ENCODE measurements at regions not wholly inside any gene's neighbourhood (a gene's known extent, or its start where the extent isn't known, plus 50 kb on each side); places are given as distances from the start of the nearest gene placed in this dataset.
"Not testable (repeated sequence)": the region's sequence is repeated elsewhere in the genome, so short reads cannot be mapped to it uniquely, and the experiment has no call there.

DNA sequence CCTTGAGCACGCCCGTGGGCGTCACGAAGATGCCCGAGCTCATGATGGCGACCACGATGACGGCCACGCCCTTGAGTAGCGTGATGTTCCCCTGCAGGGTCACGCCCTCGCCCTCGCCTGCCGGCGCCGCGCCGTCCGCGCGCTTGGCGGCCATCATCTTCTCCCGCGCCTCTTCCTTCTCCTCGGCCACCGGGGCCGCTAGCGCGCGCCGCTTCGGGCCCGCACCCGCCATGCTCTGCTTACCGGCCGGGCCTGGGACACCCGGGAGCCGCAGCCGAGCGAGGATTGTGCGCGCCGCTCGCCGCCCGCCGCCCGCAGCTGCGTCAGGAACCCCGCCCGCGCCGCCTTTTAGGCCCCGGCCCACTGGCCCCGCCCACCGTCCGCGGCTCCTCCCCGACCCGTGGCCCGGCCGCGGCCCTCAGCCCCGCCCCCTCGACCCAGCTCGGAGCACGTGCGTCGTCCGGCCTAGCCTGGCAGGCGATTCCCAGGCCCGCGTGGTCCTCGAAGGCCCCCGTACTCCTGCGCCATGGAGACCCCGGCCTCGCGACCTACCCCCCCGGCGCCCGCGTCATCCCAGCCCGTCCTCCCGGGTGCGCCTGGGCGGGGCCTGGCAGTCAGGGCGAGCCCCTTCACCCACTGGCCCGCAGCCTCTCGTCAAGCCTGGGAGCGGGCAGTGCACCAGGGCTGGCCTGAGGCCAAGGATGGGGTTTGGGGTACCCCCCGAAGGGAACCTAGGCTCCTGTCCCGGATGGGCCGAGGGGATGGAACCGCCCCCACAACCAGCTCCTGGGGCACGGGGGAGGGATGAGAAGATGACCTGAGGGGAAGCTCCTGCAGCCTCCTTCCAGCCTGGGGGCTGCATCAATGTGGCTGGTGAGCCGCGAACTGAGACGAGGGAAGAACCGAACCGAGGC is 79.0 kb upstream of the METTL9 start:
- H3K9me3 ChIP-seq (ENCODE audit: control insufficient read depth, low read length): not testable (repeated sequence)
- peak overlapping the region; percentile 85 for H3K4me3 ChIP-seq (ENCODE audit: low read length)
- peak; percentile 98 for DNase-seq (ENCODE audit: low read depth)

GRCh38 chr16:21521048-21521389 is 78.4 kb upstream of the METTL9 start:
- not testable (repeated sequence) for H3K4me3 ChIP-seq (ENCODE audit: low read length); DNase-seq (ENCODE audit: low read depth); H3K36me3 ChIP-seq (ENCODE audit: control insufficient read depth, insufficient read depth, low read length, severe bottlenecking); H3K9me3 ChIP-seq (ENCODE audit: control insufficient read depth, low read length); H3K27me3 ChIP-seq (replicated peaks; ENCODE audit: control insufficient read depth, insufficient read depth, low read length)
- H3K4me1 ChIP-seq (ENCODE audit: control insufficient read depth, insufficient read depth, low read length): peaks cover 26% of the 10 kb centered on the region
- H3K9ac ChIP-seq (ENCODE audit: low read length): peak overlapping the region; percentile 57

More for the DNA sequence above, 79.0 kb upstream of the METTL9 start:
- peak overlapping the region; percentile 85 for H3K9ac ChIP-seq (ENCODE audit: low read length)
- not testable (repeated sequence) for H3K27me3 ChIP-seq (replicated peaks; ENCODE audit: control insufficient read depth, insufficient read depth, low read length); H3K36me3 ChIP-seq (ENCODE audit: control insufficient read depth, insufficient read depth, low read length, severe bottlenecking)
- H3K4me1 ChIP-seq (ENCODE audit: control insufficient read depth, insufficient read depth, low read length): peaks cover 26% of the 10 kb centered on the region

DNA sequence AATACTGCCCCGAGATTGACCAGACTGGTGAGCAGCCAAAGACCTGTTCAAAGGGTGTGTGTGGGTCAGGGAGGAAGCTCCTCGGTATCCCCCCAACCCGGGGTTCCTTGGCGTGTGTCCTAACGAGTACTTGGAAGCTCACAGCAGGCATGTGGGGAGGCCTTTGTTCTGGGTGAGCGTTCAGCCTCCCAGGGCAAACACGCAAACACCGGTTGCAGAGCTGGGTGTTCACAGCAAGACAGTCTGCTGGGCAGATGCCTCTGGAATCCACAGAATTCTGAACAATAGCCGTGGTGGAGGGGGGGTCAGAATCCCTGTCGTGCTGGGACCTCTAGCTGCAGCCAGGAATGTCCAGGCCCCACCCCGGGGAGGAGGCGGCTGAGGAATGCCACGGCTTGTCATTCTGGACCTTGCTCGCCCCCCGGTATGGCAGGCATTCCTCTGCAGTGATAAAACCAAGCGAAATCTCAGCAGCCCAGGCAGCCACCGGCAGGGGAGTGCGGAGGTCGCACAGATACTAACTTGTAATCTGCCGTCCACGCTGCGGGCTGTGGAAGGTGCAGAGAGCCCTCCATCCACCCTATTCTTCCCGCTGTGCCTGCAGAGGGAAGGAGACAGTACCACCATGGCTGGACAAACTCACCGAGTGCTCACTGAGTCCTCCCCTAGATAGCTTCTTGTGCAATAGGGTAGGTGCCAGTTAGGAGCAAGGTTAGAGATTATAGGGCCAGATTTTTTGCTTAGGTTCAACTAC is 77.8 kb upstream of the METTL9 start:
- Histone ChIP-seq H3K4me3 (ENCODE audit: low read length) (peak overlapping the region; percentile 68), H3K9ac (ENCODE audit: low read length) (peak overlapping the region; percentile 76), H3K4me1 (ENCODE audit: control insufficient read depth, insufficient read depth, low read length) (peaks cover 24% of the 10 kb centered on the region)
- H3K36me3 ChIP-seq (ENCODE audit: control insufficient read depth, insufficient read depth, low read length, severe bottlenecking); H3K9me3 ChIP-seq (ENCODE audit: control insufficient read depth, low read length); H3K27me3 ChIP-seq (replicated peaks; ENCODE audit: control insufficient read depth, insufficient read depth, low read length): not testable (repeated sequence)
- DNase-seq (ENCODE audit: low read depth): peak; percentile 57

GRCh38 chr16:21522846-21523245 is 76.5 kb upstream of the METTL9 start:
- not testable (repeated sequence) for DNase-seq (ENCODE audit: low read depth)

DNA sequence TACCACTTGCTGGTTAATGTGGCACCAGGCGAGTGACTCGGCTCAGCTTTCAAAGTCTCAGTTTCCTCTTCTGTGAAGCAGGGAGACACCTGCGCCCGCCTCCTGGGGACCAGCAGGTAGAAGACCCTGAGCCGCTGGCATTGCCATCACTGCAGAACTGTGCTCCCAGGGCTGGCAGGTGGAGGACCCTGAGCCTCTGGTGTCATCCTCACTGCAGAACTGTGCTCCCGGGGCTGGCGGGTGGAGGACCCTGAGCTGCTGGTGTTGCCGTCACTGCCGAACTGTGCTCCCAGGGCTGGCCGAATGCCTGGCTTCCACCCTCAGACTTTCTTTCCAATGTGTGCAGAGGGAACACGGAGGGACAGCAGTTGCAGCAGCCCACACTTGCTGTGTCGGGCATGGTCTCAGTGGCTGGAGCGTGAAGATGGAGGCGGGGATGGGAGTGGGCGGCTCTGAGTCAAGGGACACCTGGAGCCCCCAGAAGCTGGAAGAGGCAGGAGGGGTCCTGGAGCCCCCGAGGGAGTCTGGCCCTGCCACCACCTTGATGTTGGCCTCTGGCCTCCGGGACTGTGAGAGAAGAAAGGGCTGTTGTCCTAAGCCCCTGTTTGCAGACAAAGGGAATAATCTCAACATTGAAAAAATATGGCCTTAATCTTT is 75.8 kb upstream of the METTL9 start:
- no peaks in the 10 kb centered on the region for H3K27me3 ChIP-seq (replicated peaks; ENCODE audit: control insufficient read depth, insufficient read depth, low read length)
- no peaks in the 10 kb centered on the region for H3K9me3 ChIP-seq (ENCODE audit: control insufficient read depth, low read length)
- no peak overlapping the region for H3K4me3 ChIP-seq (ENCODE audit: low read length)
- H3K36me3 ChIP-seq (ENCODE audit: control insufficient read depth, insufficient read depth, low read length, severe bottlenecking): no peaks in the 10 kb centered on the region
- no peak overlapping the region for H3K9ac ChIP-seq (ENCODE audit: low read length)
- peaks cover 19% of the 10 kb centered on the region for H3K4me1 ChIP-seq (ENCODE audit: control insufficient read depth, insufficient read depth, low read length)
- DNase-seq (ENCODE audit: low read depth): no peak

More at GRCh38 chr16:21522846-21523245, 76.5 kb upstream of the METTL9 start:
- not testable (repeated sequence) for H3K9ac ChIP-seq (ENCODE audit: low read length); H3K9me3 ChIP-seq (ENCODE audit: control insufficient read depth, low read length); H3K4me3 ChIP-seq (ENCODE audit: low read length); H3K27me3 ChIP-seq (replicated peaks; ENCODE audit: control insufficient read depth, insufficient read depth, low read length); H3K36me3 ChIP-seq (ENCODE audit: control insufficient read depth, insufficient read depth, low read length, severe bottlenecking)
- peaks cover 22% of the 10 kb centered on the region for H3K4me1 ChIP-seq (ENCODE audit: control insufficient read depth, insufficient read depth, low read length)

DNA sequence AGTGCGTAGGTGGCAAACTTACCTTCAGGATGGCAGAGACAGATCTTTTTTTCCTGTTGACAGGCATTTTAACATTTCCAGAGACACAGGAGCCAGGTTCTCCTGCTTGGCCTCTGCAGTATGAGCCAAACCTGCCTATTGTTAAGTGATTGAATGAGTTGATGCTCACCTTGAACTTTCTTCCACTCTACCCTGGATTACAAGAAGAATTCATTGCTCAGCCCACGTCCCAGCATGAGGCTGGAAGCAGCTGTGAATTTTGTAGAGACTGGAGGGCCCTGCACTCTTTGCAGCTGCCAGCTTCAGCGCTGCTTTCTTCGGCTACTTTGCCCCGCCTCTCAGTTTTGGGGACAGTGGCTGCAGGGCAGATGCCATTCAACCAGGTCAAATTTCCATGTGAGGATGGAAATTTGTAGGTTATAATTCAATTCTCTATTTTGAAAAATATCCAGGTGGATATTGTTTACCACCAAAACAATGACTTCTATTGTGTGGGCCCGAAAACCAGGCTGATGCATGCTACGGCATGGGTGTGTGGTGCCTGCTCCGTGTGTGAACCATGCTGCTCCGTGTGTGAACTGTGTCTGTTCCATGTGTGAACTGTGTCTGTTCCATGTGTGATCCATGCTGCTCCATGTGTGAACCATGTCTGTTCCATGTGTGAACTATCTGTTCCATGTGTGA is 75.2 kb upstream of the METTL9 start:
- peaks cover 19% of the 10 kb centered on the region for H3K4me1 ChIP-seq (ENCODE audit: control insufficient read depth, insufficient read depth, low read length)
- no peak overlapping the region for H3K4me3 ChIP-seq (ENCODE audit: low read length)
- H3K9ac ChIP-seq (ENCODE audit: low read length): no peak overlapping the region
- no peaks in the 10 kb centered on the region for H3K36me3 ChIP-seq (ENCODE audit: control insufficient read depth, insufficient read depth, low read length, severe bottlenecking)
- H3K9me3 ChIP-seq (ENCODE audit: control insufficient read depth, low read length): no peaks in the 10 kb centered on the region
- no peaks in the 10 kb centered on the region for H3K27me3 ChIP-seq (replicated peaks; ENCODE audit: control insufficient read depth, insufficient read depth, low read length)
- no peak for DNase-seq (ENCODE audit: low read depth)

GRCh38 chr16:21524752-21525028 is 74.7 kb upstream of the METTL9 start:
- DNase-seq (ENCODE audit: low read depth); H3K9me3 ChIP-seq (ENCODE audit: control insufficient read depth, low read length); H3K36me3 ChIP-seq (ENCODE audit: control insufficient read depth, insufficient read depth, low read length, severe bottlenecking); H3K9ac ChIP-seq (ENCODE audit: low read length); H3K27me3 ChIP-seq (replicated peaks; ENCODE audit: control insufficient read depth, insufficient read depth, low read length); H3K4me3 ChIP-seq (ENCODE audit: low read length): not testable (repeated sequence)
- peaks cover 19% of the 10 kb centered on the region for H3K4me1 ChIP-seq (ENCODE audit: control insufficient read depth, insufficient read depth, low read length)

- peak; percentile 76 for DNase-seq (ENCODE audit: low read depth)
- not testable (repeated sequence) for H3K9ac ChIP-seq (ENCODE audit: low read length); H3K4me3 ChIP-seq (ENCODE audit: low read length); H3K36me3 ChIP-seq (ENCODE audit: control insufficient read depth, insufficient read depth, low read length, severe bottlenecking); H3K27me3 ChIP-seq (replicated peaks; ENCODE audit: control insufficient read depth, insufficient read depth, low read length); H3K9me3 ChIP-seq (ENCODE audit: control insufficient read depth, low read length)
- peaks cover 19% of the 10 kb centered on the region for H3K4me1 ChIP-seq (ENCODE audit: control insufficient read depth, insufficient read depth, low read length)
Measured at GRCh38 chr16:21525029-21525895, 74.1 kb upstream of the METTL9 start.

- H3K36me3 ChIP-seq (ENCODE audit: control insufficient read depth, insufficient read depth, low read length, severe bottlenecking); H3K9me3 ChIP-seq (ENCODE audit: control insufficient read depth, low read length); H3K9ac ChIP-seq (ENCODE audit: low read length); H3K27me3 ChIP-seq (replicated peaks; ENCODE audit: control insufficient read depth, insufficient read depth, low read length); H3K4me3 ChIP-seq (ENCODE audit: low read length); DNase-seq (ENCODE audit: low read depth): not testable (repeated sequence)
- H3K4me1 ChIP-seq (ENCODE audit: control insufficient read depth, insufficient read depth, low read length): peaks cover 16% of the 10 kb centered on the region
Measured at GRCh38 chr16:21525956-21526922, 73.1 kb upstream of the METTL9 start.

All from adipocyte (in vitro differentiated cells).